Gastrocnemius medialis (tissue), 4 donors: ENCODE measurements at regions not wholly inside any gene's neighbourhood (a gene's known extent, or its start where the extent isn't known, plus 50 kb on each side); places are given as distances from the start of the nearest gene placed in this dataset.

ENCODE experiments used
- CTCF ChIP-seq, 5 experiments: fragments of 450-650 bp in 3 of 5; fragments of 200-600 bp in 2 of 5; sonication (generic) in 2 of 5; IDR thresholded peaks in 4 of 5; conservative IDR thresholded peaks in 1 of 5; 1 replicate in 4 of 5; 2 replicates in 1 of 5; pipeline ENCODE4 v1.5.1; 2016 to 2019; ENCODE audit warnings: antibody characterized with exemption in 5 of 5, mild to moderate bottlenecking in 3 of 5, moderate library complexity in 3 of 5
- POLR2A ChIP-seq, 2 donors: fragments of 450-650 bp; IDR thresholded peaks; one replicate each; pipeline ENCODE4 v1.6.1; 2017; ENCODE audit warnings: antibody characterized with exemption in 2 of 2, mild to moderate bottlenecking in 2 of 2, moderate library complexity in 2 of 2

- TF ChIP-seq CTCF (IDR thresholded peaks at IDR 0.05 in 4 of 5, conservative IDR thresholded peaks at IDR 0.05 in 1 of 5) (no peak), POLR2A (IDR thresholded peaks at IDR 0.05) (no peak)
Measured at GRCh38 chr7:115868369-115868768, 162.2 kb downstream of the TFEC start.
